ENCODE measurements at regions not wholly inside any gene's neighbourhood (a gene's known extent, or its start where the extent isn't known, plus 50 kb on each side); places are given as distances from the start of the nearest gene placed in this dataset.

- TF ChIP-seq, protein P1, sequence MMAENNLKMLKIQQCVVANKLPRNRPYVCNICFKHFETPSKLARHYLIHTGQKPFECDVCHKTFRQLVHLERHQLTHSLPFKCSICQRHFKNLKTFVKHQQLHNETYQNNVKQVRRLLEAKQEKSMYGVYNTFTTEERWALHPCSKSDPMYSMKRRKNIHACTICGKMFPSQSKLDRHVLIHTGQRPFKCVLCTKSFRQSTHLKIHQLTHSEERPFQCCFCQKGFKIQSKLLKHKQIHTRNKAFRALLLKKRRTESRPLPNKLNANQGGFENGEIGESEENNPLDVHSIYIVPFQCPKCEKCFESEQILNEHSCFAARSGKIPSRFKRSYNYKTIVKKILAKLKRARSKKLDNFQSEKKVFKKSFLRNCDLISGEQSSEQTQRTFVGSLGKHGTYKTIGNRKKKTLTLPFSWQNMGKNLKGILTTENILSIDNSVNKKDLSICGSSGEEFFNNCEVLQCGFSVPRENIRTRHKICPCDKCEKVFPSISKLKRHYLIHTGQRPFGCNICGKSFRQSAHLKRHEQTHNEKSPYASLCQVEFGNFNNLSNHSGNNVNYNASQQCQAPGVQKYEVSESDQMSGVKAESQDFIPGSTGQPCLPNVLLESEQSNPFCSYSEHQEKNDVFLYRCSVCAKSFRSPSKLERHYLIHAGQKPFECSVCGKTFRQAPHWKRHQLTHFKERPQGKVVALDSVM (CRISPR knock-in tag; IDR thresholded peaks at IDR 0.05) = no peak
- TF ChIP-seq HNRNPLL (IDR thresholded peaks at IDR 0.05; ENCODE audit: low read depth, low read length, poor library complexity, severe bottlenecking) (no peak), SATB2 (CRISPR knock-in tag; IDR thresholded peaks at IDR 0.05) (no peak), SMYD3 (CRISPR knock-in tag; IDR thresholded peaks at IDR 0.05) (no peak), SALL1 (CRISPR knock-in tag; IDR thresholded peaks at IDR 0.05) (no peak), RBAK (CRISPR knock-in tag; IDR thresholded peaks at IDR 0.05) (no peak), RBFOX2 (IDR thresholded peaks at IDR 0.05; ENCODE audit: low read depth, low read length) (no peak), NPAS2 (CRISPR knock-in tag; IDR thresholded peaks at IDR 0.05; ENCODE audit: borderline replicate concordance) (no peak), SPEN (CRISPR knock-in tag; IDR thresholded peaks at IDR 0.05; ENCODE audit: low read depth) (no peak), FOXA1 (IDR thresholded peaks at IDR 0.05) (no peak), FOXA1 (CRISPR knock-in tag; IDR thresholded peaks at IDR 0.05) (no peak), ZEB1 (IDR thresholded peaks at IDR 0.05; ENCODE audit: insufficient replicate concordance, low read depth) (no peak)
Observed at GRCh38 chr16:73124097-73124652, 76.2 kb upstream of the ZFHX3 start (continued).

Measured in HepG2 (cell line).